ENCODE measurements at regions not wholly inside any gene's neighbourhood (a gene's known extent, or its start where the extent isn't known, plus 50 kb on each side); places are given as distances from the start of the nearest gene placed in this dataset.

DNA sequence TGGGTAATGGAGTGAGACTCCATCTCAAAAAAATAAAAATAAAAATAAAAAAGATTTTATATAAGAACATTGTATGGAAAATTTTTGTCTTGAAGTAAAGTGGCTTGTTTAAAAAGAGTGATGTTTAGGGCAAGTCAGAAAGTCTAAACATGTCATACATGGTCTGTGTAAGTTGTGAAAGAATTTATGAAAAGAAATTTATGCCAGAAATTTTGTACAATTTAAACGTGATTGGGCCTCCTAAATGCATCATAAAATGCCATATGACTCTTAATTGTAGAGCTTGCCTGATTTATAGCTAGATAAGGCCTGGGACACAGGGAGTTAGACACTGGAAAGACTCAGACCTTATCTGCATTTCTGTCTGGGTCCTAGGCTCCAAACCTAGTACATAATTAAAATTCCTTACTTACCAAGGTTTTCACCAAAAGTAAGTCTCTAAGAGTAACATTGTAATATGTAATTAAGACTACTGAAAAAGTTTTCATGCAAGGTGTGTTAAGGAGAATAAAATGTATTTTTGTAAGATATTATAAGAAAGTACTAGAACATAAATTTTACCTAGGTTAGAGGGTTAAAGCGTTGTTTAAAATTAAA is 110.5 kb downstream of the AASDHPPT start:
- TF ChIP-seq EZH2phosphoT487 (IDR thresholded peaks at IDR 0.05; ENCODE audit: borderline replicate concordance, low read length) = no peak
- TF ChIP-seq, protein P1, sequence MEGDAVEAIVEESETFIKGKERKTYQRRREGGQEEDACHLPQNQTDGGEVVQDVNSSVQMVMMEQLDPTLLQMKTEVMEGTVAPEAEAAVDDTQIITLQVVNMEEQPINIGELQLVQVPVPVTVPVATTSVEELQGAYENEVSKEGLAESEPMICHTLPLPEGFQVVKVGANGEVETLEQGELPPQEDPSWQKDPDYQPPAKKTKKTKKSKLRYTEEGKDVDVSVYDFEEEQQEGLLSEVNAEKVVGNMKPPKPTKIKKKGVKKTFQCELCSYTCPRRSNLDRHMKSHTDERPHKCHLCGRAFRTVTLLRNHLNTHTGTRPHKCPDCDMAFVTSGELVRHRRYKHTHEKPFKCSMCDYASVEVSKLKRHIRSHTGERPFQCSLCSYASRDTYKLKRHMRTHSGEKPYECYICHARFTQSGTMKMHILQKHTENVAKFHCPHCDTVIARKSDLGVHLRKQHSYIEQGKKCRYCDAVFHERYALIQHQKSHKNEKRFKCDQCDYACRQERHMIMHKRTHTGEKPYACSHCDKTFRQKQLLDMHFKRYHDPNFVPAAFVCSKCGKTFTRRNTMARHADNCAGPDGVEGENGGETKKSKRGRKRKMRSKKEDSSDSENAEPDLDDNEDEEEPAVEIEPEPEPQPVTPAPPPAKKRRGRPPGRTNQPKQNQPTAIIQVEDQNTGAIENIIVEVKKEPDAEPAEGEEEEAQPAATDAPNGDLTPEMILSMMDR (IDR thresholded peaks at IDR 0.05; ENCODE audit: low read depth, low read length, poor library complexity, severe bottlenecking) = no peak
- Histone ChIP-seq H3K27me3 (ENCODE audit: control insufficient read depth, low read length) (no peaks in the 10 kb centered on the region), H3K79me2 (ENCODE audit: control insufficient read depth, low read length) (no peaks in the 10 kb centered on the region), H3K27ac (ENCODE audit: low read depth, low read length) (no peak overlapping the region), H3K36me3 (ENCODE audit: control insufficient read depth, low read length) (no peaks in the 10 kb centered on the region), H4K20me1 (ENCODE audit: control insufficient read depth, insufficient read depth, low read depth, low read length) (no peaks in the 10 kb centered on the region), H3K9me2 (replicated peaks; ENCODE audit: control insufficient read depth, low read length) (no peaks in the 10 kb centered on the region), H3K9me3 (ENCODE audit: control insufficient read depth, insufficient read depth, low read length) (peaks cover 8% of the 10 kb centered on the region; the same call in 1 of the 2 replicates), H3K4me1 (ENCODE audit: control insufficient read depth, low read length) (no peaks in the 10 kb centered on the region), H3K4me2 (ENCODE audit: low read length) (no peak overlapping the region), H3F3A (ENCODE audit: control insufficient read depth, insufficient read depth) (no peaks in the 10 kb centered on the region), H3K4me3 (ENCODE audit: low read length) (no peak overlapping the region)

DNA sequence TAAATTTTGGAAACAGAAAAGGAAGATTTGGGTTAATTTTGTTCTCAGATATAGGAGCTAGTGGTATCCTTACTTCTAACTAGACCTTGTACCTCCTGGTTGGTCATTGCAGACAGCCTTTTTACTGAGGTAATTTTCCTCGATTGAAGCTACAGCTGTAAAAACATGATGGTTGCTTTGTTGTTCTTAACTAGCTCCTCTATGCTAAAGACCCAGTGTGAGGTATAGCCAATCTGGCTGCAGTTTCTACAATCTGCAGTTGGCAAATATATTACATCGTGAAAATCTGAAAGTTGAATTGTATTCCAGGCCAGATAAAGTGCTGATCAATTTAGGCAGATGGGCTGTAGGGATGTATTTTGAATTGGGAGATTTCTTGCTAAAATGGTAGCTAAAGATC is 116.5 kb downstream of the AASDHPPT start:
- no peaks in the 10 kb centered on the region for H3K36me3 ChIP-seq (ENCODE audit: control insufficient read depth, low read length)
- no peaks in the 10 kb centered on the region for H3K9me2 ChIP-seq (replicated peaks; ENCODE audit: control insufficient read depth, low read length)
- no peaks in the 10 kb centered on the region for H3F3A ChIP-seq (ENCODE audit: control insufficient read depth, insufficient read depth)
- H3K79me2 ChIP-seq (ENCODE audit: control insufficient read depth, low read length) = no peaks in the 10 kb centered on the region
- TF ChIP-seq, protein P1 (IDR thresholded peaks at IDR 0.05; ENCODE audit: low read depth, low read length, poor library complexity, severe bottlenecking) = no peak
- TF ChIP-seq EZH2phosphoT487 (IDR thresholded peaks at IDR 0.05; ENCODE audit: borderline replicate concordance, low read length) = no peak
- H4K20me1 ChIP-seq (ENCODE audit: control insufficient read depth, insufficient read depth, low read depth, low read length) = no peaks in the 10 kb centered on the region
- no peak overlapping the region for H3K4me2 ChIP-seq (ENCODE audit: low read length)
- no peaks in the 10 kb centered on the region for H3K27me3 ChIP-seq (ENCODE audit: control insufficient read depth, low read length)
- no peak overlapping the region for H3K4me3 ChIP-seq (ENCODE audit: low read length)
- no peak overlapping the region for H3K27ac ChIP-seq (ENCODE audit: low read depth, low read length)
- H3K9me3 ChIP-seq (ENCODE audit: control insufficient read depth, insufficient read depth, low read length) = no peaks in the 10 kb centered on the region
- H3K4me1 ChIP-seq (ENCODE audit: control insufficient read depth, low read length) = no peaks in the 10 kb centered on the region

DNA sequence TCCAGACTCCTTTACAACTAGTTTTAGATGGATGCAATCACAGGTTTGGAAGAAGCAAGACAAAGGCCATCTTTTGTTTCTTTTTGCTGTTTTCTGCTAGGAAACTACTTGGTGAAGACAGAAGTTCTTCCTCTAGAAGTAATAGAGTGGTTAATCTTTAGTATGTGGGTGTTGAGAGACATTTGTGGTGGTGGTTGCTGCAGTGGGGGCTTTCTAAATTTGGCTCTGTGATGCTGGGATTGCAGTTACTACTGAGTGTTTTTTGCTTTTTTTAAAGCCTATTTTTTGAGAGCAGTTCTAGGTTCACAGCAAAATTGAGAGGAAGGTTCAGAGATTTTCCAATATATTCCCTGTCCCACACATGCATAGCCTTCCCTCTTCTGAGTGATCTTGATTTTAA is 120.0 kb downstream of the AASDHPPT start:
- H3K79me2 ChIP-seq (ENCODE audit: control insufficient read depth, low read length) = no peaks in the 10 kb centered on the region
- H3K4me3 ChIP-seq (ENCODE audit: low read length) = no peak overlapping the region
- H3K4me1 ChIP-seq (ENCODE audit: control insufficient read depth, low read length) = no peaks in the 10 kb centered on the region
- no peaks in the 10 kb centered on the region for H3K27me3 ChIP-seq (ENCODE audit: control insufficient read depth, low read length)
- no peak overlapping the region for H3K27ac ChIP-seq (ENCODE audit: low read depth, low read length)
- no peaks in the 10 kb centered on the region for H3K9me3 ChIP-seq (ENCODE audit: control insufficient read depth, insufficient read depth, low read length)
- no peaks in the 10 kb centered on the region for H3K9me2 ChIP-seq (replicated peaks; ENCODE audit: control insufficient read depth, low read length)
- H3F3A ChIP-seq (ENCODE audit: control insufficient read depth, insufficient read depth) = no peaks in the 10 kb centered on the region
- no peaks in the 10 kb centered on the region for H4K20me1 ChIP-seq (ENCODE audit: control insufficient read depth, insufficient read depth, low read depth, low read length)
- H3K36me3 ChIP-seq (ENCODE audit: control insufficient read depth, low read length) = no peaks in the 10 kb centered on the region
- H3K4me2 ChIP-seq (ENCODE audit: low read length) = no peak overlapping the region
- TF ChIP-seq, protein P1 (IDR thresholded peaks at IDR 0.05; ENCODE audit: low read depth, low read length, poor library complexity, severe bottlenecking) = no peak
- no peak for TF ChIP-seq EZH2phosphoT487 (IDR thresholded peaks at IDR 0.05; ENCODE audit: borderline replicate concordance, low read length)
